ENCODE measurements at regions not wholly inside any gene's neighbourhood (a gene's known extent, or its start where the extent isn't known, plus 50 kb on each side); places are given as distances from the start of the nearest gene placed in this dataset.

DNA sequence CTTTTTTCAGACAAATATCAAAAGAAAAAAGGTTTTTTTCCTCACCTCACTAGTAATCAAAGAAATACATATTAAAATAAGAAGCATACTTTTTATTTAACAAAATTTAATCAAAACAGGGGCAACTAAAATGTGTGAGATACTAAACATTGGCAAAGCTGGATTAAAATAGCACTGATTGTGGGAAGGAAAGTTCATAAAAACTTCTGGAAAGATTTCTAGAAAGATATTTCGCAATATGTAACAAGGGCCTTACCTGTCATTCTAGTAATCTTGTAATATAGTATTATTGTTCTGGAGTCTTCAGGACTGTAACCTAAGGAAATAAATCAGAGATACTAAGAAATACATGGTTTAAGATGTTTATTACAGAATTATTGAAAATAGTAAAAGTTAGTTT is 482.5 kb downstream of the SUCLA2 start:
- Histone ChIP-seq H3K27me3 (no peaks in the 10 kb centered on the region), H3K4me3 (no peak overlapping the region), H3K9me3 (ENCODE audit: low read depth) (no peaks in the 10 kb centered on the region), H3K79me2 (no peaks in the 10 kb centered on the region), H3K4me1 (ENCODE audit: insufficient read depth) (no peaks in the 10 kb centered on the region), H3K27ac (no peak overlapping the region), H4K20me1 (ENCODE audit: insufficient read depth, poor library complexity, severe bottlenecking) (no peaks in the 10 kb centered on the region), H3K36me3 (replicated peaks; ENCODE audit: insufficient read depth, low read depth) (no peaks in the 10 kb centered on the region), H3K4me2 (no peak overlapping the region), H2AFZ (no peak overlapping the region), H3K9me2 (replicated peaks; ENCODE audit: insufficient read depth) (no peaks in the 10 kb centered on the region)
- 97% methylated on average over 1 of the region's 1 CpG for WGBS (ENCODE audit: low lambda C conversion rate, missing lambda C conversion rate)
- TF ChIP-seq EZH2phosphoT487 (IDR thresholded peaks at IDR 0.05; ENCODE audit: low read depth, severe bottlenecking, unreplicated experiment) (no peak), EZH2 (IDR thresholded peaks at IDR 0.05; ENCODE audit: borderline replicate concordance) (no peak)
- TF ChIP-seq, protein P1, sequence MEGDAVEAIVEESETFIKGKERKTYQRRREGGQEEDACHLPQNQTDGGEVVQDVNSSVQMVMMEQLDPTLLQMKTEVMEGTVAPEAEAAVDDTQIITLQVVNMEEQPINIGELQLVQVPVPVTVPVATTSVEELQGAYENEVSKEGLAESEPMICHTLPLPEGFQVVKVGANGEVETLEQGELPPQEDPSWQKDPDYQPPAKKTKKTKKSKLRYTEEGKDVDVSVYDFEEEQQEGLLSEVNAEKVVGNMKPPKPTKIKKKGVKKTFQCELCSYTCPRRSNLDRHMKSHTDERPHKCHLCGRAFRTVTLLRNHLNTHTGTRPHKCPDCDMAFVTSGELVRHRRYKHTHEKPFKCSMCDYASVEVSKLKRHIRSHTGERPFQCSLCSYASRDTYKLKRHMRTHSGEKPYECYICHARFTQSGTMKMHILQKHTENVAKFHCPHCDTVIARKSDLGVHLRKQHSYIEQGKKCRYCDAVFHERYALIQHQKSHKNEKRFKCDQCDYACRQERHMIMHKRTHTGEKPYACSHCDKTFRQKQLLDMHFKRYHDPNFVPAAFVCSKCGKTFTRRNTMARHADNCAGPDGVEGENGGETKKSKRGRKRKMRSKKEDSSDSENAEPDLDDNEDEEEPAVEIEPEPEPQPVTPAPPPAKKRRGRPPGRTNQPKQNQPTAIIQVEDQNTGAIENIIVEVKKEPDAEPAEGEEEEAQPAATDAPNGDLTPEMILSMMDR (IDR thresholded peaks at IDR 0.05; ENCODE audit: poor library complexity), result no peak
- no peak for DNase-seq (ENCODE audit: low spot score)

DNA sequence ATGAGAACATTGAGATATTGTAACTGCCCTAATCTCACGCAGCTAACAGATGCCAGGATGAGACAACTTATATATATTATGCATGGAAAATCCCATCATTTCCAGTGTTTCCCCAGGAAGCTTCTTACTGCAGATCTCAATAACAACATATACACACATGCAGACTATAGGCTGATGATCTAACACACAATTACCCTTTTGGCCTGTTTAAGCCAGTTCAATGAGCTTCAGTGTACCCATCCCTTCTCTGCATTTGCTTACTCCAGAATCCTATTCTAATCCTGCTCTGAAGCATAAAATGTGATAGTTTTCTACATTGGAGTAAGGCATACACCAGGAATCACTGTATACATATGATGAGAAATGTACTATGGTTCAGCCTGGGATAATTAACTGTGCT is 489.4 kb downstream of the SUCLA2 start:
- H4K20me1 ChIP-seq (ENCODE audit: insufficient read depth, poor library complexity, severe bottlenecking), result no peaks in the 10 kb centered on the region
- H3K9me2 ChIP-seq (replicated peaks; ENCODE audit: insufficient read depth), result no peaks in the 10 kb centered on the region
- no peak overlapping the region for H3K4me2 ChIP-seq
- H3K36me3 ChIP-seq (replicated peaks; ENCODE audit: insufficient read depth, low read depth), result no peaks in the 10 kb centered on the region
- 93% methylated on average over 1 of the region's 1 CpG for WGBS (ENCODE audit: low lambda C conversion rate, missing lambda C conversion rate)
- no peaks in the 10 kb centered on the region for H3K79me2 ChIP-seq
- H3K9me3 ChIP-seq (ENCODE audit: low read depth), result no peaks in the 10 kb centered on the region
- no peak overlapping the region for H2AFZ ChIP-seq
- no peak overlapping the region for H3K27ac ChIP-seq
- DNase-seq (ENCODE audit: low spot score), result no peak
- no peak for TF ChIP-seq EZH2 (IDR thresholded peaks at IDR 0.05; ENCODE audit: borderline replicate concordance)
- TF ChIP-seq, protein P1 (IDR thresholded peaks at IDR 0.05; ENCODE audit: poor library complexity), result no peak
- H3K4me1 ChIP-seq (ENCODE audit: insufficient read depth), result no peaks in the 10 kb centered on the region
- no peaks in the 10 kb centered on the region for H3K27me3 ChIP-seq
- H3K4me3 ChIP-seq, result no peak overlapping the region

DNA sequence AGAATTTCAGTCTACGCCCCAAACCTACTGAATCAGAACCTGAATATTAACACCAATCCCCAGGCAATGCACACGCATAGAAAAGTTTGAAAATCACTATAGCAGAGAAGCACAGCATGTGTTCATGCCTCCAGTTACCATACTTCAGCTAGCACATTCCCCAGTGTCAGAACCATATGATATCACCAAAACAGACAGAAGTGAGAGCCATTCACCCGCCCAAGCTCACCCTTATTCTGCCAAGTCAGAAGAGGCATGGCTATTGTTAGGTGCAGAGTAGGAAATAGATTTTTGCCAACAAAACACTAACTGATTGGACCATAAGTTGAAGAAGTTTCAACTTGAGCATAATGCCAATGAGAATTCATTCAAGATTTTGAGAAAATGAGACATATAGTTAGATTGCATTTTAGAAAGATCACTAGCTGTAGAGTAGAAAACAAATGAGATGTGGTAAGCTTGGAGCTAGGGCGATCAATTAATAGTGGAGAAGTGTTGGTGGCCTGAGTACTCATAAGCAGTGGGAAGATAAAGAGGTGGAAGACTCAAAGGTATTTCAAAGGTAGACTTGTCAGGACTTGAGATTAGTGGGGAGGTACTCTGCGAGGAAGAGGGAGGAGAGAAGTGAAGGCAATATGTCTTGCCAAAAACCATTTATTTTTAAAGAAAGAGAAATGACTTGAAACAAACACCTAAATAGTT is 492.4 kb downstream of the SUCLA2 start:
- 87% methylated on average over 5 of the region's 5 CpGs for WGBS (ENCODE audit: low lambda C conversion rate, missing lambda C conversion rate)

More for the DNA sequence above, 492.4 kb downstream of the SUCLA2 start:
- Histone ChIP-seq H3K4me1 (ENCODE audit: insufficient read depth) (no peaks in the 10 kb centered on the region), H3K9me2 (replicated peaks; ENCODE audit: insufficient read depth) (no peaks in the 10 kb centered on the region), H4K20me1 (ENCODE audit: insufficient read depth, poor library complexity, severe bottlenecking) (no peaks in the 10 kb centered on the region), H3K9me3 (ENCODE audit: low read depth) (no peaks in the 10 kb centered on the region), H3K4me2 (no peak overlapping the region), H3K27me3 (no peaks in the 10 kb centered on the region), H3K79me2 (no peaks in the 10 kb centered on the region), H2AFZ (no peak overlapping the region), H3K4me3 (no peak overlapping the region), H3K27ac (no peak overlapping the region), H3K36me3 (replicated peaks; ENCODE audit: insufficient read depth, low read depth) (no peaks in the 10 kb centered on the region)
- TF ChIP-seq EZH2 (IDR thresholded peaks at IDR 0.05; ENCODE audit: borderline replicate concordance), result no peak
- TF ChIP-seq EZH2phosphoT487 (IDR thresholded peaks at IDR 0.05; ENCODE audit: low read depth, severe bottlenecking, unreplicated experiment), result no peak
- TF ChIP-seq, protein P1 (IDR thresholded peaks at IDR 0.05; ENCODE audit: poor library complexity), result no peak
- no peak for DNase-seq (ENCODE audit: low spot score)

Data from hepatocyte (in vitro differentiated cells).